Caki2 (cell line): ENCODE measurements at regions not wholly inside any gene's neighbourhood (a gene's known extent, or its start where the extent isn't known, plus 50 kb on each side); places are given as distances from the start of the nearest gene placed in this dataset.

Experiments
- DNase-seq: peaks from one replicate; pipeline ENCODE4 v3.0.0-alpha.2; 2015; ENCODE audit warnings: low read depth
- in situ Hi-C: cut with HindIII; loops from 2 replicates; pipeline ENCODE4 v1.10.0; 2016; ENCODE audit warnings: low sequenced_read_pairs, low pct_unique_long_range_greater_than_20kb, mixed read lengths

- in situ Hi-C loops = no loop called here
- DNase-seq = no peak
Measured at GRCh38 chr15:77696871-77697270, 64.2 kb upstream of the LINGO1 start.

DNA sequence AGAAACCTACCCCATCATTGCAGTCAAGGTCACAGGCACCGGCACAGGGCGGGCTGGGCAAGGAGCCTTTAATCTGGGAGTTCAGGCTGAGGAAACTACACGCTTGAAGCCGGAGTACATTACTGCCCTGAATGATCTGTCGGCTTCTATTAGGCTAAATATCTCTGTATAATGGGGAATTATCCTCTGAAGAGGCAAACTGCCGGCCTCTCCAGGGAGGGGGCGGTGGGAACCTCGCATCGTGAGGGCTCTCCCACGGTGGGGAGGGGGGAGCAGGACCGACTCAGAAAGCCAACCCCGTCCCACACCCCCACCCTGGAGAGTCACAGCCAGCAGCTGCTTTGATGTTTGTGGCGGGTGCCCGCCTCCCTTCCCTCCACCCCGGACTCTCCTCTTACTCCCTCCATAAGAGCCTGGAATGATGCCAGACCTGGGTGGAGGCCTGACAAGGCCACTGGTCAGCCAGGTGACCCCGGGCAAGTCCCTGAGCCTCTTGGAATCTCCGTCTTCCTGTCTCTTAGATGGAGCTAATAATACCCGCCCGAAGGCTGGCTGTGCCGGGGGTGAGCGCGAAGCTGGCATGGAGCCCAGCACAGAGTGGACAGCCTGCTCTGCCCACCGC, 63.4 kb upstream of the LINGO1 start:
- in situ Hi-C loops = no loop called here
- no peak for DNase-seq

DNA sequence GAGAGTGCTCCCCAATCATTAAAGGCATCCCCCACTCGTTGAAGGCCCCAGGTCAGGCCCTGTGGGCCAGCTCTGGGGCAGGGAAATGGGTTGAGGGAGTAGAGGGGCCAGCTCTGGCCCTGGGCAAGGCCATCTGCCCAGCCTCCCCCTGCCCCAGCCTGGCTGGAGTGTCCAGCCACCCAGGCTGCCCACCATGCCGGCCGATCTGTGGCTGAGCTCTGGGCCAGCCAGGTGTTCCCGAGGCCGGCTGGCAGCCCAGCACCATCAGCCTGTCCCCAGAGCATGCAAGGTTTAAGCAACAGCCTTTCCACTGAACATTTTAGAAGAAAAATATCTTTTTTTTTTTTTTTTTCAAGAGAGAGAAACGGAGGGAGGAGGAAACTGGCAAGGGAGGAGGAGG, 62.8 kb upstream of the LINGO1 start:
- in situ Hi-C loops = no loop called here

GRCh38 chr15:77693576-77693975, 60.9 kb upstream of the LINGO1 start:
- in situ Hi-C loops = no loop called here
- no peak for DNase-seq

More for the DNA sequence above, 62.8 kb upstream of the LINGO1 start:
- DNase-seq = no peak

- DNase-seq = no peak
- in situ Hi-C loops = no loop called here
Measured at GRCh38 chr15:77692614-77693013, 59.9 kb upstream of the LINGO1 start.

- in situ Hi-C loops = no loop called here
Measured at GRCh38 chr15:77691607-77692006, 58.9 kb upstream of the LINGO1 start.

DNA sequence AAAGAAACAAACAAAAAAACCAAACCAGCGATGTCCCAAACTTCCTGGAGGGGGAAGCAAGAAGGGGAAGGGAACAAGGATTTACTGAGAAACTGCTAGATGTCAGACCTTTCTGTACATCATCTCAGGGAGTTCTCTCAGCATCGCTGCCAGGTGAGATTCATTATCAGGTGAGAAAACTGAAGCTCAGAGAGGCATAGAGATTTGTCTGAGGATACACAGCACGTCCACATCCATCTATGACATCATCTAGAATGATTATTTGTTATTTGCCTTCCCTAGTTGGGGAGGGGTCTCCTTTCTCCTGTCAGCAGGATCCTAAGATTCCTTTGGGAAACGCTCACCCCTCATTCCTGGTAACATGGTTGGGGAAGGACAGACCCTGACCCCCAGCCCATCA, 57.1 kb upstream of the LINGO1 start:
- DNase-seq = no peak
- in situ Hi-C loops = no loop called here

More at GRCh38 chr15:77691607-77692006, 58.9 kb upstream of the LINGO1 start:
- DNase-seq = no peak

GRCh38 chr15:77688693-77689092, 56.0 kb upstream of the LINGO1 start:
- no peak for DNase-seq
- in situ Hi-C loops = no loop called here

GRCh38 chr15:77688266-77688665, 55.6 kb upstream of the LINGO1 start:
- DNase-seq = no peak
- in situ Hi-C loops = no loop called here

- in situ Hi-C loops = no loop called here
- no peak for DNase-seq
Measured at GRCh38 chr15:77685082-77685815, 52.5 kb upstream of the LINGO1 start.

GRCh38 chr15:77684341-77685081, 51.8 kb upstream of the LINGO1 start:
- in situ Hi-C loops = no loop called here
- DNase-seq = no peak

DNA sequence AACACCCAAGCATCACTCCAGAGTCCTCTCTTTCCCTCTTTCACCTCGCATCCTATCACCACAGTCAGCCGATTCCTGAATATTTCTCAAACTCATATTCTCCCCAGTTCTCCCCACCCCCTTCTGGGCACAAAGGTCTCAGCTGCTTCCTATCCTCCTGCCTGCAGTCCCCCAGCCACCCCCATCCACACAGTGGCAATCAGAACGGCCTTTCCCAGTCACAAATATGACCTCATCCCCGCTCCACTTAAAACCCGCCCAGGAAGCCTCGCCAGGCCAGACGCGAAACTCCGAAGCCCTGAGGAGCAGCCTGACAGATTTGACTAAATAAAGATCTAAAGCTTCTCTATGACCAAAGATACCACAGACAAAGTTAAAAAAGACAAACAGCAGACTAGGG, 49.9 kb upstream of the LINGO1 start:
- no peak for DNase-seq
- in situ Hi-C loops = no loop called here
